Loucy (cell line): ENCODE measurements at regions not wholly inside any gene's neighbourhood (a gene's known extent, or its start where the extent isn't known, plus 50 kb on each side); places are given as distances from the start of the nearest gene placed in this dataset.
"Not testable (repeated sequence)": the region's sequence is repeated elsewhere in the genome, so short reads cannot be mapped to it uniquely, and the experiment has no call there.

Experiments used
- H2AFZ ChIP-seq: fragments of 200-600 bp; sonication (generic); 2 replicates; pipeline ENCODE4 v1.6.0; 2016; ENCODE audit warnings: antibody characterized with exemption, mild to moderate bottlenecking, low read length, moderate library complexity
- H3F3A ChIP-seq: fragments of 200-600 bp; 2 replicates; pipeline ENCODE4 v1.6.0; 2016; ENCODE audit warnings: antibody characterized with exemption, low read depth, mild to moderate bottlenecking
- H3K27me3 ChIP-seq: fragments of 200-600 bp; sonication (generic); 2 replicates; pipeline ENCODE4 v1.6.1; 2014; ENCODE audit warnings: low read length, mild to moderate bottlenecking; ENCODE audit not compliant: insufficient read depth, poor library complexity, severe bottlenecking
- H3K36me3 ChIP-seq: fragments of 200-600 bp; sonication (generic); 2 replicates; pipeline ENCODE4 v1.6.1; 2016; ENCODE audit warnings: low read length; ENCODE audit not compliant: insufficient read depth
- H3K4me1 ChIP-seq: fragments of 200-600 bp; sonication (generic); 2 replicates; pipeline ENCODE4 v1.5.1; 2014; ENCODE audit warnings: low read length, mild to moderate bottlenecking; ENCODE audit not compliant: insufficient read depth, poor library complexity, severe bottlenecking
- H3K4me2 ChIP-seq: fragments of 200-600 bp; sonication (generic); 2 replicates; pipeline ENCODE4 v1.6.0; 2014; ENCODE audit warnings: antibody characterized with exemption, low read length, low read depth, mild to moderate bottlenecking; ENCODE audit not compliant: poor library complexity, severe bottlenecking
- H3K4me3 ChIP-seq: fragments of 200-600 bp; sonication (generic); 2 replicates; pipeline ENCODE4 v1.5.1; 2014; ENCODE audit warnings: low read length, mild to moderate bottlenecking, mixed read lengths; ENCODE audit not compliant: poor library complexity, severe bottlenecking
- H3K79me2 ChIP-seq: fragments of 200-600 bp; sonication (generic); 2 replicates; pipeline ENCODE4 v1.6.1; 2014; ENCODE audit warnings: low read length; ENCODE audit not compliant: insufficient read depth
- H3K9ac ChIP-seq: fragments of 200-600 bp; sonication (generic); 2 replicates; pipeline ENCODE4 v1.6.0; 2014; ENCODE audit warnings: mild to moderate bottlenecking, low read depth, low read length, moderate library complexity; ENCODE audit not compliant: poor library complexity, severe bottlenecking
- H3K9me2 ChIP-seq: fragments of 200-600 bp; sonication (generic); replicated peaks from 2 replicates; pipeline ENCODE4 v1.6.1; 2016; ENCODE audit warnings: low read depth, low read length, mixed read lengths
- H3K9me3 ChIP-seq: fragments of 200-600 bp; sonication (generic); 2 replicates; pipeline ENCODE4 v1.6.1; 2014; ENCODE audit warnings: mild to moderate bottlenecking, antibody characterized with exemption, low read length, low read depth; ENCODE audit not compliant: insufficient read depth
- H4K20me1 ChIP-seq: fragments of 200-600 bp; sonication (generic); 2 replicates; pipeline ENCODE4 v1.6.0; 2014; ENCODE audit warnings: antibody characterized with exemption, low read length, mild to moderate bottlenecking; ENCODE audit not compliant: insufficient read depth, poor library complexity, severe bottlenecking

DNA sequence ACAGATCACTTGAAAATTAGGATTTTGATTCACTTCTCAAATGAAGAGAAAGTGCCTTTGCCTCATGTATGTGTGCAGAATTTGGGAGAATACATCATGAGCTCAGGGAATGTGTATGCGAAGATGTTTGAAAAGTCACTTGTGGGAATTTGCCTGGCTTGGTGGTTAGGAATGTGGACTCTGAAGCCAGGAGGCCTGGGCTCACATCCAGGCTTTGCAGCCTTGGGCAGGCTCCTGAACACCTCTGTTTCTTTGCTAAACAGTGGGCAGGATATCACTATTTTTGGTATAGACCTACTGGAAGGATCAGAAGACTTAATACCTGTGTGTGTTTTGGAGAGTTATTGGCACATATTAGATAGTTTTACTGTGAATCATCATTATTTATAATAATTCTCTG is 295.0 kb upstream of the PLGLB2 start:
- not testable (repeated sequence) for H3K9ac ChIP-seq, H3K9me2 ChIP-seq, H3K36me3 ChIP-seq, H3K79me2 ChIP-seq, H4K20me1 ChIP-seq, H2AFZ ChIP-seq, H3K4me2 ChIP-seq, H3K27me3 ChIP-seq, H3K9me3 ChIP-seq, H3F3A ChIP-seq, H3K4me1 ChIP-seq, H3K4me3 ChIP-seq

DNA sequence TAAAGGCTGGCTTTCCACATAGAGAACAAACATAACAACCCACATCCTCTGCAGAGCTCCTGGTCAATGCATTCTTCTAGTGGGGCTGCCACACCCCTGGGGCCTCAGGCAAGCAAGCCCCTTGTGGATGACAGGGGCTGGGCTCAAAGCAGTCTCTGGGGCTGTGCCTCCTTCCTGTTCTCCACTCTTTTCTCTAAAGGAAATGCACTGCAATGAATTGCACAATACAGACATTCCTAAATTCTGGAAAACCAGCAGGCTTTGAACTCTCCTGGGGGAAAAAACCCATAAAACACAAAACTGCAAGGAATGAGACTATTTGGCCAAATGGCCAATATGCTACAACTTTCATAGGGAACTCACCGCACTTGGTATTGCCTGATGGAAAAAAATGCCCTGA is 293.9 kb upstream of the PLGLB2 start:
- not testable (repeated sequence) for H3K79me2 ChIP-seq, H3K9me2 ChIP-seq, H3F3A ChIP-seq, H4K20me1 ChIP-seq, H3K4me2 ChIP-seq, H2AFZ ChIP-seq, H3K4me3 ChIP-seq, H3K36me3 ChIP-seq, H3K4me1 ChIP-seq, H3K27me3 ChIP-seq, H3K9me3 ChIP-seq, H3K9ac ChIP-seq

DNA sequence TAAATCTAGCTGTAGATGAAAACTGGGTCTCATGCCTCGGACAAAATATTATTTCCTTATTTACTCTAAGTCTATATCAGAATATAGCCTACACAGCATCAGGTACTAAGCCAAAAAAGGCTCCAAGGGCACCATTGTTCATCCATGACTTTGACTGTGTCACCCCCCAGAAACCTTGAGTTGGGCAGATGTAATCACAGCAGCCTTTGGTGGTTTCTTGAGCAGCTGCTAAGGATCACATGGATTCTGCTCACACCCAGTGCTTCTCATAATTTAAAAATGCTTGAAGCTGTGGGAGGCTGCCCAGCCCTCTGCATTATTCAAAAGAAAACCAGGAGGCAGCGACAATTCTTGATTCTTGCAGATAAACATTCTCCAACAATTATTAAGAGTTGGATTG is 293.5 kb upstream of the PLGLB2 start:
- H3F3A ChIP-seq, H3K4me2 ChIP-seq, H3K79me2 ChIP-seq, H3K4me1 ChIP-seq, H3K9me2 ChIP-seq, H4K20me1 ChIP-seq, H3K36me3 ChIP-seq, H3K9ac ChIP-seq, H3K9me3 ChIP-seq, H2AFZ ChIP-seq, H3K27me3 ChIP-seq, H3K4me3 ChIP-seq: not testable (repeated sequence)

DNA sequence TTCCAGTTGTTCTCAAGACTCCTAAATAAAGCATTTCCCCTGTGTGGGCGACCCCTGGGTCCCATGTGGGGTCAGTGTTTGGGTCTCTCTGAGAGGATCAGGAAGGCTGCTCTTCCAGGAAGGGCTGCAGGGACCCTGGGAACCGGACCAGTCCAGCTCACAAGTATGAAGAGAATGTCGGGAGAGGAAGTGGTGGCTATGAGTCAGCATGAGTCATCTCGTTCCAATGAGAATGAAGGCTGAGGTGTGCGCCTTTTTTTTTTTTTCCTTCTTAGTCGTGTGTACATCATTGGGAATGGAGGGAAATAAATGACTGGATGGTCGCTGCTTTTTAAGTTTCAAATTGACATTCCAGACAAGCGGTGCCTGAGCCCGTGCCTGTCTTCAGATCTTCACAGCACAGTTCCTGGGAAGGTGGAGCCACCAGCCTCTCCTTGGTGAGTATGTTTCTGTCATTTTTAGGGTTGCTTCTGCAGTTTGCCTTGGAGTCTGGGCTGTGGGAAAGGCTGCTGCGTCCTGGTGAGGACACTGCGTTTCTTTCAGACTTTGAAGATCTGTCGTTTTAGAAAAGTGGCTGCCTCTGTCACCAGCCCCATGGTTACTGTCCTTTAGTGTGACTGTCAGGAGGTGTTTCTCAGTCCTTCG is 292.6 kb upstream of the PLGLB2 start:
- not testable (repeated sequence) for H2AFZ ChIP-seq, H3K36me3 ChIP-seq, H3K4me1 ChIP-seq, H3K9me3 ChIP-seq, H3K4me2 ChIP-seq, H3K27me3 ChIP-seq, H3K79me2 ChIP-seq, H4K20me1 ChIP-seq, H3K9ac ChIP-seq, H3K9me2 ChIP-seq, H3F3A ChIP-seq
- peak overlapping the region; percentile 69 for H3K4me3 ChIP-seq

DNA sequence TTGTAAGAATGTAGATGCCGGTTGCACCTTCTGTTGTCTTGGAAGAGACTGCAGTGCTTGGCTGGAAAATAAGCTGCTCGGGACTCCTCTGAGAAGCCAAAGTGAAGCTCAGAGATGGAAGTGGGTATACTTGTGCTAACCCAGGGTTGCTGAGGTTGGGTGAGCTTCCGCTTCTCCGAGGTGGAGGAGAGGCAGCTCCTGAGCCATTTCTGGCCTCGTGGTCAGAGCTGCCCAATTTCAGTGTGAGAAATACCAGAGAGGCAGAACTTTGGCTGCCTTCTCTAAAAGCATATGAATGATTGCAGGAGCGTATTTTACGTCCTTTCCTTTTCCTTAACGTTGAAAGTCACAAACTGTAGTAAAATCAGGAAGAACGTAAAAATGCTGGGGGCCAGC is 292.0 kb upstream of the PLGLB2 start:
- H3K9ac ChIP-seq, H3K9me3 ChIP-seq, H3K4me2 ChIP-seq, H3K79me2 ChIP-seq, H4K20me1 ChIP-seq, H3K36me3 ChIP-seq, H3F3A ChIP-seq, H3K4me1 ChIP-seq, H2AFZ ChIP-seq, H3K9me2 ChIP-seq, H3K27me3 ChIP-seq: not testable (repeated sequence)
- H3K4me3 ChIP-seq = peak overlapping the region; percentile 69

DNA sequence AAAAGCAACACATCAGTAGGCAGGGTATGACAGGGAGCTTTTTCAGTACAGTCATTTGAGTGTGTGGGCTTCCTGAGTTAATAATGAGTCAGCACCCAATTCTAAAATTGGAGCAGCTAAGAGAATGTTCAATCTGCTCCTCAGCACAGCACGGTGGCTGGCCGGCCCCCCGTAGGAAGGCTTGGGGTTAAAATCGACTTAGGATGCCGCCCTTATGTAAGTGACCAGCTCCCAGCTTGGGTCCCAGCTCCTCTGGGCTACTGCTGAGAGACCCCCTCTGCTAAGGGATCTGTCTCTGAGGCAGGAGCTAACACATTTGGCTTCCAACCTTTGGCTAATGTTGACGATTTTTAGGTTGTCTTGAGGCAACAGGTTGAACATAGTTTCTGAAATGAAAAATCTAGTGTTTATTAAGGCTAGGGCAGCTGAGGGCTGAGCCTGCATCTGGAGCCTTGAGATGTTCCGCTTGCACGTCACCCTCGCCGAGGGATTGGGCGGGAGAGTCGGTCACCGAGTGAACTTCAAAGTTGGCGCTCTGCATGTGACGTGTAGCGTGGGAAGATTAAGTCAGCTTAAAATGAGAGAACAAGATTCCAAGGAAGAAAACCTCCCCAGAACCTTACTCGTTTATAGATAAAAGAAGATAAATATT is 291.3 kb upstream of the PLGLB2 start:
- H3K4me1 ChIP-seq, H3F3A ChIP-seq, H3K4me2 ChIP-seq, H3K27me3 ChIP-seq, H2AFZ ChIP-seq, H3K9me2 ChIP-seq, H3K9ac ChIP-seq, H4K20me1 ChIP-seq, H3K79me2 ChIP-seq, H3K36me3 ChIP-seq, H3K9me3 ChIP-seq: not testable (repeated sequence)
- peak overlapping the region; percentile 48 for H3K4me3 ChIP-seq

DNA sequence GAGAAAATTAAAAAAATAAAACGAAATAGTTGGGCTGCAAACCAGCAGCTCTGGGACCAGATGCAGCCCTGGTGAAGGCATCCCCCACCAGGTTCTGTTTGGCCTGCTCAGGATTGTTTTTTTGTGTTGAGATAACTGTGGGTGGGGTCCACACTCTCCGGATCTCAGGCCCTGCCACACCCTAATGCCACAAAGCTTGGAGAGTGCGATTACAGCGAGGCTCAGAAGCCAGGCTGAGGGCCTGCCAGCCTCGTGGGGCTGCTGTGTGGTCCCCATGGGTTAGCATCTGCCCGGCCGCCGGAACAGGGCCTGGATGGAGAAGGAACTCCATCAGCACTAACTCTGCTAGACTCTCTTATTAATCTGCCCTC is 290.8 kb upstream of the PLGLB2 start:
- H3K4me3 ChIP-seq = not testable (repeated sequence)

More for the DNA sequence above, 290.8 kb upstream of the PLGLB2 start:
- H3K4me2 ChIP-seq, H3K36me3 ChIP-seq, H4K20me1 ChIP-seq, H3K79me2 ChIP-seq, H3K27me3 ChIP-seq, H3K9ac ChIP-seq, H2AFZ ChIP-seq, H3K9me3 ChIP-seq, H3K9me2 ChIP-seq, H3F3A ChIP-seq, H3K4me1 ChIP-seq: not testable (repeated sequence)
